ENCODE measurements at regions not wholly inside any gene's neighbourhood (a gene's known extent, or its start where the extent isn't known, plus 50 kb on each side); places are given as distances from the start of the nearest gene placed in this dataset.

- Histone ChIP-seq H3K27me3 (ENCODE audit: control insufficient read depth in 4 of 4, insufficient read depth in 4 of 4, low read length in 3 of 4) (no peaks in the 10 kb centered on the region), H3K36me3 (ENCODE audit: control insufficient read depth in 4 of 4, insufficient read depth in 3 of 4, low read depth in 1 of 4, low read length in 3 of 4) (no peaks in the 10 kb centered on the region), H3K4me3 (ENCODE audit: low read depth in 1 of 3, low read length in 3 of 3) (no peak overlapping the region), H3K27ac (ENCODE audit: low read depth in 1 of 2, low read length in 2 of 2) (no peak overlapping the region), H3K4me1 (ENCODE audit: control insufficient read depth in 4 of 4, insufficient read depth in 4 of 4, low read length in 3 of 4) (no peaks in the 10 kb centered on the region), H3K9me3 (ENCODE audit: control insufficient read depth in 4 of 4, low read length in 3 of 4) (no peaks in the 10 kb centered on the region), H3K9ac (ENCODE audit: low read depth in 1 of 2, low read length in 2 of 2) (no peak overlapping the region)
- WGBS: 60% methylated on average over 8 of the region's 8 CpGs
- TF ChIP-seq RAD21 (IDR thresholded peaks at IDR 0.05) (no peak), HNF4G (IDR thresholded peaks at IDR 0.05) (no peak), YY1 (IDR thresholded peaks at IDR 0.05) (no peak), FOXA2 (IDR thresholded peaks at IDR 0.05) (no peak)
- TF ChIP-seq, protein P1, sequence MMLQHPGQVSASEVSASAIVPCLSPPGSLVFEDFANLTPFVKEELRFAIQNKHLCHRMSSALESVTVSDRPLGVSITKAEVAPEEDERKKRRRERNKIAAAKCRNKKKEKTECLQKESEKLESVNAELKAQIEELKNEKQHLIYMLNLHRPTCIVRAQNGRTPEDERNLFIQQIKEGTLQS (IDR thresholded peaks at IDR 0.05): no peak
- DNase-seq (ENCODE audit: low spot score): no peak
Measured at GRCh38 chr13:83297586-83298290, 584.5 kb downstream of the SLITRK1 start.

DNA sequence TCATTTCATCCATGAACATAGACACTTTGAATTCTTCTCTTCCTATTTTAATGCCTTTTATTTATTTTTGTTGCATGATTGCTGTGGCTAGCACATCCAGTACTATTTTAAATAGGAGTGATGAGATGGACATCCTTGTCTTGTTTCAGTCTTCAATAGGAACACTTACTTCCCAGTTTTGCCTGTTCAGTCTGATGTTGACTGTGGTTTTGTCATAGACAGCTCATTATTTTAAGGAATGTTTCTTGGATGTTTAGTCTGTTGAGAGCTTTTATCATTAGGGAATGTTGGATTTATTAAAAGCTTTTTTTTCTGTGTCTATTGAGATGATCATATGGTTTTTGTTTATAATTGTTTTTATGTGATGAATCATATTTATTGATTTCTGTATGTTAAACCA, 586.6 kb downstream of the SLITRK1 start:
- no peak for TF ChIP-seq FOXA1 (IDR thresholded peaks at IDR 0.05)
- no peak for TF ChIP-seq EGR1 (IDR thresholded peaks at IDR 0.05; ENCODE audit: low read depth in 2 of 2)
- TF ChIP-seq HNF4G (IDR thresholded peaks at IDR 0.05): no peak
- no peak for TF ChIP-seq JUND (IDR thresholded peaks at IDR 0.05)
- TF ChIP-seq, protein P2, sequence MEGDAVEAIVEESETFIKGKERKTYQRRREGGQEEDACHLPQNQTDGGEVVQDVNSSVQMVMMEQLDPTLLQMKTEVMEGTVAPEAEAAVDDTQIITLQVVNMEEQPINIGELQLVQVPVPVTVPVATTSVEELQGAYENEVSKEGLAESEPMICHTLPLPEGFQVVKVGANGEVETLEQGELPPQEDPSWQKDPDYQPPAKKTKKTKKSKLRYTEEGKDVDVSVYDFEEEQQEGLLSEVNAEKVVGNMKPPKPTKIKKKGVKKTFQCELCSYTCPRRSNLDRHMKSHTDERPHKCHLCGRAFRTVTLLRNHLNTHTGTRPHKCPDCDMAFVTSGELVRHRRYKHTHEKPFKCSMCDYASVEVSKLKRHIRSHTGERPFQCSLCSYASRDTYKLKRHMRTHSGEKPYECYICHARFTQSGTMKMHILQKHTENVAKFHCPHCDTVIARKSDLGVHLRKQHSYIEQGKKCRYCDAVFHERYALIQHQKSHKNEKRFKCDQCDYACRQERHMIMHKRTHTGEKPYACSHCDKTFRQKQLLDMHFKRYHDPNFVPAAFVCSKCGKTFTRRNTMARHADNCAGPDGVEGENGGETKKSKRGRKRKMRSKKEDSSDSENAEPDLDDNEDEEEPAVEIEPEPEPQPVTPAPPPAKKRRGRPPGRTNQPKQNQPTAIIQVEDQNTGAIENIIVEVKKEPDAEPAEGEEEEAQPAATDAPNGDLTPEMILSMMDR (IDR thresholded peaks at IDR 0.05; ENCODE audit: low read depth, low read length, missing input control): no peak
- TF ChIP-seq NR2F2 (IDR thresholded peaks at IDR 0.05): no peak
- TF ChIP-seq MAX (IDR thresholded peaks at IDR 0.05): no peak
- no peak for TF ChIP-seq SP1 (IDR thresholded peaks at IDR 0.05)
- Histone ChIP-seq H3K9me3 (ENCODE audit: control insufficient read depth in 4 of 4, low read length in 3 of 4) (no peaks in the 10 kb centered on the region), H3K36me3 (ENCODE audit: control insufficient read depth in 4 of 4, insufficient read depth in 3 of 4, low read depth in 1 of 4, low read length in 3 of 4) (no peaks in the 10 kb centered on the region), H3K4me1 (ENCODE audit: control insufficient read depth in 4 of 4, insufficient read depth in 4 of 4, low read length in 3 of 4) (no peaks in the 10 kb centered on the region), H3K27ac (ENCODE audit: low read depth in 1 of 2, low read length in 2 of 2) (no peak overlapping the region), H3K9ac (ENCODE audit: low read depth in 1 of 2, low read length in 2 of 2) (no peak overlapping the region), H3K27me3 (ENCODE audit: control insufficient read depth in 4 of 4, insufficient read depth in 4 of 4, low read length in 3 of 4) (no peaks in the 10 kb centered on the region), H3K4me3 (ENCODE audit: low read depth in 1 of 3, low read length in 3 of 3) (no peak overlapping the region)
- DNase-seq (ENCODE audit: low spot score): no peak

DNA sequence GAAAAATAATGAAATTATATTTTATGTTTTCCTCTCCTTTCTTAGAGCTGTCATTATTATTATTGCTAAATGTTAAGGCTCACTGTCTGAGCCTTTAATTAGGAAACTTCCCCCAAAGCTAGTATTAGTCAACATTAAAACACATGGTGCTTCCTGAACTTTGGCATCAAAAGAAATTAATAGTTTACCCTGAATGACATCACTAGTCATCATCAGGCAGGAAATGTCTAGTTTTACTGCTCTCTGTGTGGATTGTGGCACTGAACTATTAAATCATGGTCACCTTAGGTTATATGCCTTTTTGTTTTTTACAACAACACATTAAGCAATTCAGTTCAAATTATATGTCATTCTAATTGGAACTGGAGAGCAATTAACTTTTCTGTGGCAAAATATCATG, 595.5 kb downstream of the SLITRK1 start:
- Histone ChIP-seq H3K9me3 (ENCODE audit: control insufficient read depth in 4 of 4, low read length in 3 of 4) (no peaks in the 10 kb centered on the region), H3K9ac (ENCODE audit: low read depth in 1 of 2, low read length in 2 of 2) (no peak overlapping the region), H3K36me3 (ENCODE audit: control insufficient read depth in 4 of 4, insufficient read depth in 3 of 4, low read depth in 1 of 4, low read length in 3 of 4) (no peaks in the 10 kb centered on the region), H3K27ac (ENCODE audit: low read depth in 1 of 2, low read length in 2 of 2) (no peak overlapping the region), H3K4me1 (ENCODE audit: control insufficient read depth in 4 of 4, insufficient read depth in 4 of 4, low read length in 3 of 4) (no peaks in the 10 kb centered on the region), H3K27me3 (ENCODE audit: control insufficient read depth in 4 of 4, insufficient read depth in 4 of 4, low read length in 3 of 4) (no peaks in the 10 kb centered on the region), H3K4me3 (ENCODE audit: low read depth in 1 of 3, low read length in 3 of 3) (no peak overlapping the region)
- no peak for DNase-seq (ENCODE audit: low spot score)
- TF ChIP-seq HNF4A (conservative IDR thresholded peaks at IDR 0.05) (no peak), RAD21 (IDR thresholded peaks at IDR 0.05) (no peak), SP1 (IDR thresholded peaks at IDR 0.05) (no peak), NR2F2 (IDR thresholded peaks at IDR 0.05) (no peak), HNF4G (IDR thresholded peaks at IDR 0.05) (no peak), EGR1 (IDR thresholded peaks at IDR 0.05; ENCODE audit: low read depth in 2 of 2) (no peak), RXRA (IDR thresholded peaks at IDR 0.05) (no peak), FOXA2 (IDR thresholded peaks at IDR 0.05) (no peak)
- TF ChIP-seq, protein P3, sequence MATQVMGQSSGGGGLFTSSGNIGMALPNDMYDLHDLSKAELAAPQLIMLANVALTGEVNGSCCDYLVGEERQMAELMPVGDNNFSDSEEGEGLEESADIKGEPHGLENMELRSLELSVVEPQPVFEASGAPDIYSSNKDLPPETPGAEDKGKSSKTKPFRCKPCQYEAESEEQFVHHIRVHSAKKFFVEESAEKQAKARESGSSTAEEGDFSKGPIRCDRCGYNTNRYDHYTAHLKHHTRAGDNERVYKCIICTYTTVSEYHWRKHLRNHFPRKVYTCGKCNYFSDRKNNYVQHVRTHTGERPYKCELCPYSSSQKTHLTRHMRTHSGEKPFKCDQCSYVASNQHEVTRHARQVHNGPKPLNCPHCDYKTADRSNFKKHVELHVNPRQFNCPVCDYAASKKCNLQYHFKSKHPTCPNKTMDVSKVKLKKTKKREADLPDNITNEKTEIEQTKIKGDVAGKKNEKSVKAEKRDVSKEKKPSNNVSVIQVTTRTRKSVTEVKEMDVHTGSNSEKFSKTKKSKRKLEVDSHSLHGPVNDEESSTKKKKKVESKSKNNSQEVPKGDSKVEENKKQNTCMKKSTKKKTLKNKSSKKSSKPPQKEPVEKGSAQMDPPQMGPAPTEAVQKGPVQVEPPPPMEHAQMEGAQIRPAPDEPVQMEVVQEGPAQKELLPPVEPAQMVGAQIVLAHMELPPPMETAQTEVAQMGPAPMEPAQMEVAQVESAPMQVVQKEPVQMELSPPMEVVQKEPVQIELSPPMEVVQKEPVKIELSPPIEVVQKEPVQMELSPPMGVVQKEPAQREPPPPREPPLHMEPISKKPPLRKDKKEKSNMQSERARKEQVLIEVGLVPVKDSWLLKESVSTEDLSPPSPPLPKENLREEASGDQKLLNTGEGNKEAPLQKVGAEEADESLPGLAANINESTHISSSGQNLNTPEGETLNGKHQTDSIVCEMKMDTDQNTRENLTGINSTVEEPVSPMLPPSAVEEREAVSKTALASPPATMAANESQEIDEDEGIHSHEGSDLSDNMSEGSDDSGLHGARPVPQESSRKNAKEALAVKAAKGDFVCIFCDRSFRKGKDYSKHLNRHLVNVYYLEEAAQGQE (IDR thresholded peaks at IDR 0.05): no peak
